Ovary (tissue), 7 donors: ENCODE measurements at regions not wholly inside any gene's neighbourhood (a gene's known extent, or its start where the extent isn't known, plus 50 kb on each side); places are given as distances from the start of the nearest gene placed in this dataset.
"Not testable (repeated sequence)": the region's sequence is repeated elsewhere in the genome, so short reads cannot be mapped to it uniquely, and the experiment has no call there.

ENCODE experiments used
- DNase-seq, 5 donors: peaks; one replicate each; pipeline ENCODE4 v3.0.0-alpha.2; 2019 to 2020
- H3K27ac ChIP-seq, 2 donors: fragments of 200-600 bp; one replicate each; pipeline versions ENCODE4 v1.5.1 to v1.8.0; 2019 to 2022
- H3K27me3 ChIP-seq: fragments of 200-600 bp; one replicate; pipeline ENCODE4 v1.8.0; 2022
- H3K36me3 ChIP-seq: fragments of 200-600 bp; sonication (generic); one replicate; pipeline ENCODE4 v1.5.1; 2019
- H3K4me1 ChIP-seq: one replicate; pipeline ENCODE4 v1.8.1; 2013; ENCODE audit warnings: mild to moderate bottlenecking, moderate library complexity; ENCODE audit not compliant: insufficient read depth
- H3K4me3 ChIP-seq: fragments of 200-600 bp; sonication (generic); one replicate; pipeline ENCODE4 v1.5.1; 2017
- H3K9me3 ChIP-seq, 2 donors: fragments of 200-600 bp in 1 of 2; sonication (generic) in 1 of 2; one replicate each; pipeline versions ENCODE4 v1.5.1 to v1.8.1; 2013 to 2019; ENCODE audit warnings: mild to moderate bottlenecking in 1 of 2, moderate library complexity in 1 of 2
- EP300 ChIP-seq: sonication (generic); formaldehyde crosslinking; IDR thresholded peaks from one replicate; pipeline ENCODE4 v1.6.1; 2017; ENCODE audit warnings: antibody characterized with exemption
- POLR2A ChIP-seq: fragments of 450-650 bp; IDR thresholded peaks from one replicate; pipeline ENCODE4 v1.6.1; 2017; ENCODE audit warnings: antibody characterized with exemption, mild to moderate bottlenecking, moderate library complexity
- WGBS, 3 donors: extraction: QIAGEN DNeasy Blood & Tissue Kit in 1 of 3; methylation state at CpG; one replicate each; pipeline versions ENCODE4 v1.1.5 to v1.1.7; 2013 to 2017; 5-methylcytosine and 5-hydroxymethylcytosine counted together
- intact Hi-C, 4 donors: fragments of 100-400 bp; cut with DNase I; formaldehyde crosslinking; loops; one replicate each; pipeline versions ENCODE4 v1.11.0 to v1.15.1; 2022 to 2023
- TF ChIP-seq, protein P1 (sequence below), 3 donors: fragments of 450-650 bp in 2 of 3; fragments of 200-600 bp in 1 of 3; IDR thresholded peaks; one replicate each; pipeline versions ENCODE4 v1.5.1 to v1.8.0; 2016 to 2022; ENCODE audit warnings: antibody characterized with exemption in 3 of 3, mild to moderate bottlenecking in 1 of 3
- donor health status: DM: no; HTN: no; CAD: no; lungs with moderate emphysema.
- donor health status: DM: no; HTN: no; CAD: no.
- donor health status: Bipolar disorder and iron deficiency.
- donor health status: DM: no; HTN: no; CAD: no.
- donor health status: DM: yes; HTN: yes; CAD: no.

DNA sequence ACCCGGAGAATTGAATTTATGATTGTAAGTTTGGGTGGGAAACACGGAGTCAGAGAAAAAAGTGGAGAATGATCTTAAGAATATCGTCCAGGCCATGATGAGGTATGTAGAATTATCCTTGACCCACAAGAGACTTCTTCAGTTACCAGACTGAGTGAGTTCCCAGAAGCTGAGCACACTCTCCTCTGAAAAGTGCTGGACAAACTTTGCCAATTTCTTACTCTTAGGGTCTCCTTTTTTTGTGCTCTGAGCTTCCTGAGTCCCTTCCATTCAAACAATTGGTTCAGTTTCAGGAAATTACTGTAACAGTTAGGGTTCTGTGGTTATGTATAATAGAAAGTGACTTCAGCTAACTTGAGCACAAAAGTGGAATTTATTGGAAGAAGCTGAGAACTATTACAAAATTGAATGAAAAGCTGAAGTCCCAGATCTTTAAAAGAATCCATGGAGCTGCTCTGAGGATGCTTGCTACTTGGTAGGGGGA is 50.6 kb upstream of the EHBP1 start:
- H3K36me3 ChIP-seq: no peaks in the 10 kb centered on the region
- TF ChIP-seq POLR2A (no peak), EP300 (no peak)
- TF ChIP-seq, protein P1, sequence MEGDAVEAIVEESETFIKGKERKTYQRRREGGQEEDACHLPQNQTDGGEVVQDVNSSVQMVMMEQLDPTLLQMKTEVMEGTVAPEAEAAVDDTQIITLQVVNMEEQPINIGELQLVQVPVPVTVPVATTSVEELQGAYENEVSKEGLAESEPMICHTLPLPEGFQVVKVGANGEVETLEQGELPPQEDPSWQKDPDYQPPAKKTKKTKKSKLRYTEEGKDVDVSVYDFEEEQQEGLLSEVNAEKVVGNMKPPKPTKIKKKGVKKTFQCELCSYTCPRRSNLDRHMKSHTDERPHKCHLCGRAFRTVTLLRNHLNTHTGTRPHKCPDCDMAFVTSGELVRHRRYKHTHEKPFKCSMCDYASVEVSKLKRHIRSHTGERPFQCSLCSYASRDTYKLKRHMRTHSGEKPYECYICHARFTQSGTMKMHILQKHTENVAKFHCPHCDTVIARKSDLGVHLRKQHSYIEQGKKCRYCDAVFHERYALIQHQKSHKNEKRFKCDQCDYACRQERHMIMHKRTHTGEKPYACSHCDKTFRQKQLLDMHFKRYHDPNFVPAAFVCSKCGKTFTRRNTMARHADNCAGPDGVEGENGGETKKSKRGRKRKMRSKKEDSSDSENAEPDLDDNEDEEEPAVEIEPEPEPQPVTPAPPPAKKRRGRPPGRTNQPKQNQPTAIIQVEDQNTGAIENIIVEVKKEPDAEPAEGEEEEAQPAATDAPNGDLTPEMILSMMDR (IDR thresholded peaks at IDR 0.05): no peak
- H3K27ac ChIP-seq: no peak overlapping the region
- H3K4me3 ChIP-seq: no peak overlapping the region
- no peak for DNase-seq
- 76 to 87% (median 78%) methylated on average over 3 of the region's 3 CpGs for WGBS, 3 donors
- H3K4me1 ChIP-seq: peaks cover 2% of the 10 kb centered on the region
- intact Hi-C loops: loop anchor here in 1 of 4 donors (5.0 kb wide), 1 partner anchor 183 kb away; no protein-coding TSS in a partner anchor
- no peaks in the 10 kb centered on the region for H3K27me3 ChIP-seq
- no peaks in the 10 kb centered on the region for H3K9me3 ChIP-seq

- TF ChIP-seq, protein P1 (IDR thresholded peaks at IDR 0.05): no peak
- TF ChIP-seq EP300 (no peak), POLR2A (no peak)
Measured at GRCh38 chr2:62654423-62654791, 51.1 kb upstream of the EHBP1 start.

GRCh38 chr2:62653582-62654422 is 51.7 kb upstream of the EHBP1 start:
- Histone ChIP-seq H3K36me3 (no peaks in the 10 kb centered on the region), H3K9me3 (no peaks in the 10 kb centered on the region), H3K27ac (no peak overlapping the region), H3K4me1 (no peaks in the 10 kb centered on the region), H3K4me3 (no peak overlapping the region), H3K27me3 (no peaks in the 10 kb centered on the region)
- intact Hi-C loops: no loop called here
- 69 to 76% (median 71%) methylated on average over 5 of the region's 5 CpGs for WGBS, 3 donors
- DNase-seq: no peak
- TF ChIP-seq, protein P1 (IDR thresholded peaks at IDR 0.05): no peak
- no peak for TF ChIP-seq POLR2A
- no peak for TF ChIP-seq EP300

More at GRCh38 chr2:62654423-62654791, 51.1 kb upstream of the EHBP1 start:
- WGBS, 3 donors: 95 to 98% (median 95%) methylated on average over 3 of the region's 3 CpGs
- Histone ChIP-seq H3K4me3 (no peak overlapping the region), H3K36me3 (no peaks in the 10 kb centered on the region), H3K27me3 (no peaks in the 10 kb centered on the region), H3K9me3 (no peaks in the 10 kb centered on the region), H3K4me1 (peaks cover under 1% of the 10 kb centered on the region), H3K27ac (no peak overlapping the region)
- DNase-seq: no peak
- intact Hi-C loops: no loop called here

DNA sequence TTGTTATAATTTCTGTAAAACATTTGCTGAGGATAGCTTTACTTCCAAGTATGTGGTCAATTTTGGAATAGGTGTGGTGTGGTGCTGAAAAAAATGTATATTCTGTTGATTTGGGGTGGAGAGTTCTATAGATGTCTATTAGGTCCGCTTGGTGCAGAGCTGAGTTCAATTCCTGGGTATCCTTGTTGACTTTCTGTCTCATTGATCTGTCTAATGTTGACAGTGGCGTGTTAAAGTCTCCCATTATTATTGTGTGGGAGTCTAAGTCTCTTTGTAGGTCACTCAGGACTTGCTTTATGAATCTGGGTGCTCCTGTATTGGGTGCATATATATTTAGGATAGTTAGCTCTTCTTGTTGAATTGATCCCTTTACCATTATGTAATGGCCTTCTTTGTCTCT is 56.4 kb upstream of the EHBP1 start:
- WGBS, 3 donors: 86 to 100% (median 89%) methylated on average over 1 to 2 of the region's 2 CpGs
- H3K4me3 ChIP-seq, H3K36me3 ChIP-seq, H3K4me1 ChIP-seq, H3K27ac ChIP-seq, intact Hi-C loops, H3K9me3 ChIP-seq, H3K27me3 ChIP-seq, DNase-seq: not testable (repeated sequence)

- Histone ChIP-seq H3K27ac (peak overlapping the region in 1 of 2 donors; percentile 77), H3K9me3 (no peaks in the 10 kb centered on the region), H3K4me3 (no peak overlapping the region), H3K27me3 (no peaks in the 10 kb centered on the region), H3K36me3 (no peaks in the 10 kb centered on the region), H3K4me1 (peaks cover 9% of the 10 kb centered on the region)
- intact Hi-C loops: no loop called here
- DNase-seq: no peak
- WGBS, 3 donors: 39 to 52% (median 40%) methylated on average over 4 of the region's 4 CpGs
- TF ChIP-seq POLR2A (no peak), EP300 (no peak)
- TF ChIP-seq, protein P1 (IDR thresholded peaks at IDR 0.05): no peak
Measured at GRCh38 chr2:62643100-62643471, 62.4 kb upstream of the EHBP1 start.
